H1 (cell line): ENCODE measurements at regions not wholly inside any gene's neighbourhood (a gene's known extent, or its start where the extent isn't known, plus 50 kb on each side); places are given as distances from the start of the nearest gene placed in this dataset.

Experiments used
- BACH1 ChIP-seq: IDR thresholded peaks from 2 replicates; pipeline ENCODE4 v1.6.1; 2012; ENCODE audit warnings: low read length, improper control_type of control experiment
- CHD7 ChIP-seq: fragments of 300-600 bp; sonication (generic); IDR thresholded peaks from 2 replicates; pipeline ENCODE4 v1.7.1; 2012; ENCODE audit warnings: low read length, moderate library complexity, mild to moderate bottlenecking, inconsistent platforms; ENCODE audit not compliant: insufficient replicate concordance
- CTBP2 ChIP-seq: IDR thresholded peaks from 2 replicates; pipeline ENCODE4 v1.7.0; 2011; ENCODE audit warnings: borderline replicate concordance, mild to moderate bottlenecking, moderate library complexity, mixed read lengths, low read length; ENCODE audit not compliant: insufficient read depth, insufficient read length
- JUN ChIP-seq: IDR thresholded peaks from 2 replicates; pipeline ENCODE4 v1.6.1; 2011; ENCODE audit warnings: low read depth, mild to moderate bottlenecking, improper control_type of control experiment, low read length
- KDM5A ChIP-seq: fragments of 200-600 bp; IDR thresholded peaks from 2 replicates; pipeline ENCODE4 v1.7.1; 2012; ENCODE audit warnings: mild to moderate bottlenecking, low read length, inconsistent platforms, mixed read lengths
- NANOG ChIP-seq: IDR thresholded peaks from 2 replicates; pipeline ENCODE4 v1.6.1; 2011; ENCODE audit warnings: low read length, low read depth, mild to moderate bottlenecking, inconsistent platforms; ENCODE audit not compliant: insufficient read depth, poor library complexity, severe bottlenecking
- PHF8 ChIP-seq: fragments of 200-600 bp; sonication (generic); conservative IDR thresholded peaks from 2 replicates; pipeline ENCODE4 v1.7.1; 2012; ENCODE audit warnings: low read depth, mild to moderate bottlenecking, inconsistent platforms, low read length, moderate library complexity
- POLR2A ChIP-seq, 2 experiments: IDR thresholded peaks; 1 replicate in 1 of 2; 2 replicates in 1 of 2; pipeline ENCODE4 v1.6.1; 2011; ENCODE audit warnings: low read depth in 2 of 2, low read length in 2 of 2, mild to moderate bottlenecking in 2 of 2; ENCODE audit errors: control extremely low read depth in 1 of 2
- RXRA ChIP-seq: IDR thresholded peaks from 2 replicates; pipeline ENCODE4 v1.6.1; 2011; ENCODE audit warnings: low read depth, mild to moderate bottlenecking, low read length, moderate library complexity; ENCODE audit not compliant: insufficient read depth
- TAF1 ChIP-seq: IDR thresholded peaks from 2 replicates; pipeline ENCODE4 v1.6.1; 2011; ENCODE audit warnings: mild to moderate bottlenecking, low read depth, low read length
- USF2 ChIP-seq: IDR thresholded peaks from 2 replicates; pipeline ENCODE4 v1.6.1; 2011; ENCODE audit warnings: low read length, improper control_type of control experiment

- TF ChIP-seq CHD7 (no peak), NANOG (no peak), CTBP2 (no peak), POLR2A (IDR thresholded peaks at IDR 0.05; ENCODE audit: control extremely low read depth in 1 of 2, low read depth in 2 of 2, low read length in 2 of 2) (no peak), BACH1 (no peak), JUN (no peak), TAF1 (no peak), KDM5A (no peak), PHF8 (no peak), RXRA (no peak), USF2 (no peak)
- TF ChIP-seq, all 59 proteins: peak for 0
Observed at GRCh38 chr4:123025398-123025797, 103.0 kb upstream of the NUDT6 start (continued).
